ENCODE measurements at regions not wholly inside any gene's neighbourhood (a gene's known extent, or its start where the extent isn't known, plus 50 kb on each side); places are given as distances from the start of the nearest gene placed in this dataset.
"Not testable (repeated sequence)": the region's sequence is repeated elsewhere in the genome, so short reads cannot be mapped to it uniquely, and the experiment has no call there.

DNA sequence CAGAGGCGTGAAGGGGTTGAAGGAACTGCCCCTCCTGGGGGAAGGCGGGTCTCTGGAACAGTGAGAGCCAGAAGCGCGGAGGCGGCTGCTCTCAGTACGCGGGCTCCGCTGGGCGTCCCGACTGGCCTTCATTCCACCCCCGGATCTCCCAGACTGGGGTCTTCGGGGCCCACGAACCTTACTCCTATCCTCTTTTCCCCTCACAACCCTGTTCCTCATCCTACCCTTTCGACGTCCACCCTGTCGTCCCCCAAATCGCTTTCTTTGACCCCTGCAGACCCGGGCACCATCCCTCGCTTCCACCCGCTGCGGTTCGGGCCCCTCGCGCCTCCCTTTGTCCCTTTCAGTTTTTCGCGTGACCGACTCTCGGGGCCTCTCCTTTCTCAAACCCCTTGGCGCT is 2114.6 kb downstream of the TP53TG3F start:
- DNase-seq (ENCODE audit: low spot score): no peak

- DNase-seq (ENCODE audit: low spot score): no peak
These were observed 2115.3 kb downstream of the TP53TG3F start for GRCh38 chr16:35574454-35575431.

DNA sequence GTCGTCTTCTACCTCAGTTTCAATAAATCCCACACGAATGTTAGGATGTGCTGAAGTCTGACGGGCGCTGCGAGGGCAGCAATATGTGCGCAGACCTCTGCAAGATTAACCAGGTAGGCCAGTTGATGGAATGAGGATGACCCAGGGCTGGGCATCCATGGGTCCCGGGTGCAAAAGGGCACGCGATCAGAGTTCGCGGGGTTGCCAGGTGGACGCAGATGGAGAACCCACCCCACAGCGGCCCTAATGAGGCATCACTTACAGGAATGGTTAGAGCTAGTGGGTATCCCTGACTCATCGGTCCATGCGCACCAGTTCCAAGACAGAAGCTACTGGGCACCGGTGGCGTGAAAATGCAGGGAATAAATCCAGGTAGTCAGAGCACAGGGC is 2116.0 kb downstream of the TP53TG3F start:
- no peak for DNase-seq (ENCODE audit: low spot score)

DNA sequence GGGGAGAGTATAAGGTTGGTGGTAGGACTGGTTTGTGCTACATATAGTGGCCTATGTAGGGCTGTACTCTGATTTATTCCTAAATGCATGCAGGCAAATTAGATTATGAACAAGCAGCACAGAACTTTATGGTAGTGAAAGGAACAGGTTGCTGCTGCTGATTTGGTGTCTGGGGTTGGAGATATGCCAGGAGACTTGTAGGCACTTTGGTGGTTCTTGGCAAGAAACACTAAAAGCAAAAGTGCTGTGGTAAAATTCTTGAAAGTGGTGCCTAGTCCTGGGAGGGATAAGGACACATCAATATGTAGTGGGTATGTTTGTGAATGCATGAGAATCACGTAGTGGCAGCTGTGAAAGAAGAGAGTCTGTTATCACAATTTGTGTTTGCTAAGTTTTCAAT is 2126.0 kb downstream of the TP53TG3F start:
- no peak for DNase-seq (ENCODE audit: low spot score)

GRCh38 chr16:35590913-35591312 is 2131.5 kb downstream of the TP53TG3F start:
- not testable (repeated sequence) for DNase-seq (ENCODE audit: low spot score)

GRCh38 chr16:35596467-35596866 is 2137.1 kb downstream of the TP53TG3F start:
- DNase-seq (ENCODE audit: low spot score): no peak

DNA sequence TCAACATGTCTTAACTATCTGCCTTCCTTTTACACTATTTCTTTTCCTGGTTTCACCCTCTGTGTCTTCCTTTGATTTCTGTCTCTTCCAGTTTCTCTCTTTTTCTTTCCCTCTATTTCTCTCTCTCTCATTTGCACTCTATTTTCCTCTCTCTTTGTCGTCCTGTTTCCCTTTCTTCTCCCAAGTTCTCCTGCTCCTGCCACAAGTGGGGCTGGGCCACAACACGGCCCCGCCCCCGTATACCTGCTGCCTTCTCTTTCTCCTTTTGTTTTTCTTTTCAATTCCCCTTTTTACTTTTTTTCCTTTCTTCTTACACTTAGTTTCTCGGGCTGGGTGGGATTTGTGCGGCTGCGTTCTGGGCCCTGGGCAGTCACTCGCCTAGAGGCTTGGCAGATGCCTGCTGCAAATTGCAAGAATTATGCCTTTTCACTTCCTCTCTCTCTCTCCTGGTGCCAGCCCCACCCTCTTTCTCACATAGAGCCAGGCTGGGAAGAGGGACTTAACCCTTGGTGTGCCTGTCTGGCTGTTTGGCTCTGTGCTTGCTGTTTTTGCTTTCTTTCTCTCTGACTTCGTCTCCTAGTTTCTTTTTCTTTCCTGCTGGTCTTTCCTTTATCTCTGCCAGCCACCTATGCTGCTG is 2139.4 kb downstream of the TP53TG3F start:
- no peak for DNase-seq (ENCODE audit: low spot score)

GRCh38 chr16:35599429-35600160 is 2140.2 kb downstream of the TP53TG3F start:
- no peak for DNase-seq (ENCODE audit: low spot score)

- not testable (repeated sequence) for DNase-seq (ENCODE audit: low spot score)
These were observed 2140.7 kb downstream of the TP53TG3F start for GRCh38 chr16:35600161-35600555.

- DNase-seq (ENCODE audit: low spot score): no peak
These were observed 2142.7 kb downstream of the TP53TG3F start for GRCh38 chr16:35602116-35602515.

DNA sequence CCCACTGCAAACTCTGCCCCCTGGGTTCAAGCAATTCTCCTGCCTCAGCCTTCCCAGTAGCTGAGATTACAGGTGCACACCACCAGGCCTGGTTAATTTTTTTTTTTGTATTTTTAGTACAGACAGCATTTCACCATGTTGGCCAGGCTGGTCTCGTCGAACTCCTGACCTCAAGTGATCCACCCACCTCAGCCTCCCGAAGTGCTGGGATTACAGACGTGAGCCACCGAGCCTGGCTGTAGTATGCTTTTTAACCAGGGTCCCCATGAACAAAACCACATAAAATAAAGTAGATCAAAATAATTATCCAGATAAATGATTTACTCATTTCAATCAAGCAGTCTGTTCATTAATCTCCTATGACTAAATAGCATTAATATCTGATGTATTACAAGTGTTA is 2144.0 kb downstream of the TP53TG3F start:
- not testable (repeated sequence) for DNase-seq (ENCODE audit: low spot score)

GRCh38 chr16:35605921-35606320 is 2146.5 kb downstream of the TP53TG3F start:
- no peak for DNase-seq (ENCODE audit: low spot score)

- DNase-seq (ENCODE audit: low spot score): not testable (repeated sequence)
These were observed 2155.5 kb downstream of the TP53TG3F start for GRCh38 chr16:35614883-35615282.

GRCh38 chr16:35619176-35619575 is 2159.8 kb downstream of the TP53TG3F start:
- DNase-seq (ENCODE audit: low spot score): not testable (repeated sequence)

GRCh38 chr16:35626041-35626440 is 2166.6 kb downstream of the TP53TG3F start:
- no peak for DNase-seq (ENCODE audit: low spot score)

DNA sequence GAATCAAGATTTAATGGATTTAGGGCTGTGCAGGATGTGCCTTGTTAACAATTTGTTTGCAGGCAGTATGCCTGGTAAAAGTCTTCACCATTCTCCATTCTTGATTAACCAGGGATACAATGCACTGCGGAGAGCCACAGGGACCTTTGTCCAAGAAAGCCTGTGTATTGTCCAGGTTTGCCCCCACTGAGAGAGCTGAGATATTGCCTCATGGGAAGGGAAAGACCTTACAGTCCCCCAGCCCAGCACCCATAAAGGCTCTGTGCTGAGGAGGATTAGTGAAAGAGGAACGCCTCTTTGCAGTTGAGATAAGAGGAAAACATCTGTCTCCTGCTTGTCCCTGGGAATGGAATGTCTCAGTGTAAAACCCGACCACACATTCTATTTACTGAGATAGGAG is 2169.6 kb downstream of the TP53TG3F start:
- no peak for DNase-seq (ENCODE audit: low spot score)

DNA sequence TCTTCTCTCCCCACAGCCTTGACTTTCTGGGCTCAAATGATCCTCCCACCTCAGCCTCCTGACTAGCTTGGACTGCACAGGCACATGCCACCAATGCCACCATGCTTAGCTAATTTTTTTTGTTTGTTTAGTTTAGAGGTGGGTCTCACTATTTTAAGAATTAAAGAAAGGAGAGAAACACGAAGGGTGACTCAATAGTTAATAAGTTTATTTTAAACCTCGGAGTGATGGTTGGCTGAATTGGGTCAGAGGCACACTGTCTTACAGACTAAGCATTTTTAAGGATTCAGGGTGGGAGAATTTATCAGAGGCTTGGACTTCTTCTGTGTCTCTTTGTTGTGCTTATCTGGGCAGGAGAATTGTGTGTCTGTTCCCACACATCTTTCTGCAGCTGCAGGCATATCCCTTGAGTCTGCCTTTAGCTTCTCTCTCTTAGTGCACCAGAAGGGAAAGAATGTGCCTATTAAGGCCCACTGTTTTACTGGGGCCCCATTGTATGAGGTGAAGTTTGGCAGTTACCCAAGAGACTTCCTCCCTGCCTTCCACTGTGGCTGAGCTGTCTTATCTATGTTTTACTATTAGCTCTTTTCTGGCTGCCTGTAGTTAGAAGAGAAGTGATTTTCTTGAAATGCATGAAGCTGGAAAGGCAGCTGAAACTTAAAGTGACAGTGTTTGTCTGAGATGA is 2172.0 kb downstream of the TP53TG3F start:
- no peak for DNase-seq (ENCODE audit: low spot score)

DNA sequence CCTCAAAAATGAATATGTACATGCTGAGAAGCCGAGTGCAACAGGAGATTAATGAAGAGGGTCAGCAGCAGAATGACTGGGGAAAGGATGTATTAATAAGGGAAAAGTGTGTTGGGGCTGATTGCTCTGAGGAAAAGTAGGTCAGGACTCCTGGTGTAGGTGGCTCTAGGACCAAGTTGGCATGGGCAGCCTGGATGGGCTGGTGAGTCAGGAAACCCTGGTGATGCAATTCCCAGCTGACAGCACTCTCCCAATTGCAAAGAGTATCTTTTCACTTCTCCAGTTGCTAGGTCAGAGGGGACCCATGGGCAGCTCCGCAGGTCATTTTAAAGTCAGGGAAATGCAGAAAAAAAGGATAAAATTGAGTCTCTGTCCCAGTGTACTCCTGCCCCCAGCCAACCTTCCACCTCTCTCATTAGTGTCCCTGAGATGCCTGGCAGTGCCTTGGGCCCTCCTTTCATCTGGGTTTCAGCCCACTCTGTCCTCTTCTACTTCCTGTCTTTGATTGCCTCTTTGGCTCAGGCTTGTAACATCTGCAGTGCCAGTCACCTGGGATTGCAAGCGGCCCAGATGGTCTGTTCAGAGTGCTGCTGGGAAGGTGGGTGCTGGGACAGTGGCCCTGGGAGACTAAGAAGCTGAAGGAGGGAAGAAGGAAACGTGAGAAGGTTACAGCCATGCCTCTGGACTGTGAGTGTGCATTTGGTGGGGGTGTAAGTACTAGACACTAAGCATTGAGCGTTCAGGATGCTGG is 2177.2 kb downstream of the TP53TG3F start:
- no peak for DNase-seq (ENCODE audit: low spot score)

DNA sequence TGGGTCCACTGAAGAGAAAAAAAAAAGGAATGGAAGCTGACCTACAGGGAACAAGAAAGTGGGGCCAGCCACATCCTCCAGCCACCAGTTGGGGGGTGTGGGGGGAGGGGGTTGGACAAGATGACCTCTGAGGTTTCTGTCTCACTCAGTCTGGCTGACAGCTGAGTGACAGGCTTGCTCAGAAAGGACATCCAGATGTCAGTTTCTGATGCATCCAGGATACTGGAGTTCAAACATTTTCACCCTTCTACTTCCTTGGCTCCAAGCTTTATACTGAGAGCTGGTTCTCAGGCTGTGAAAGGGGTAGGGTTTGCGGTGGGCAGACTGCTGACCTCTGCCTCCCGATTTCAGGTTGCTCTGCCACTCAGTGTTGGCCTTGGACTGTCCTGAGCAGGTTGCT is 2178.3 kb downstream of the TP53TG3F start:
- DNase-seq (ENCODE audit: low spot score): no peak

GRCh38 chr16:35639233-35640205 is 2180.1 kb downstream of the TP53TG3F start:
- DNase-seq (ENCODE audit: low spot score): no peak
